Fibroblast of upper back skin (primary cell): ENCODE measurements at regions not wholly inside any gene's neighbourhood (a gene's known extent, or its start where the extent isn't known, plus 50 kb on each side); places are given as distances from the start of the nearest gene placed in this dataset.
"Not testable (repeated sequence)": the region's sequence is repeated elsewhere in the genome, so short reads cannot be mapped to it uniquely, and the experiment has no call there.

Source experiments
- DNase-seq: peaks from one replicate; pipeline ENCODE4 v3.0.0-alpha.2; 2013

GRCh38 chr7:34207810-34208209 lies 302.5 kb downstream of the BMPER start:
- DNase-seq = no peak

DNA sequence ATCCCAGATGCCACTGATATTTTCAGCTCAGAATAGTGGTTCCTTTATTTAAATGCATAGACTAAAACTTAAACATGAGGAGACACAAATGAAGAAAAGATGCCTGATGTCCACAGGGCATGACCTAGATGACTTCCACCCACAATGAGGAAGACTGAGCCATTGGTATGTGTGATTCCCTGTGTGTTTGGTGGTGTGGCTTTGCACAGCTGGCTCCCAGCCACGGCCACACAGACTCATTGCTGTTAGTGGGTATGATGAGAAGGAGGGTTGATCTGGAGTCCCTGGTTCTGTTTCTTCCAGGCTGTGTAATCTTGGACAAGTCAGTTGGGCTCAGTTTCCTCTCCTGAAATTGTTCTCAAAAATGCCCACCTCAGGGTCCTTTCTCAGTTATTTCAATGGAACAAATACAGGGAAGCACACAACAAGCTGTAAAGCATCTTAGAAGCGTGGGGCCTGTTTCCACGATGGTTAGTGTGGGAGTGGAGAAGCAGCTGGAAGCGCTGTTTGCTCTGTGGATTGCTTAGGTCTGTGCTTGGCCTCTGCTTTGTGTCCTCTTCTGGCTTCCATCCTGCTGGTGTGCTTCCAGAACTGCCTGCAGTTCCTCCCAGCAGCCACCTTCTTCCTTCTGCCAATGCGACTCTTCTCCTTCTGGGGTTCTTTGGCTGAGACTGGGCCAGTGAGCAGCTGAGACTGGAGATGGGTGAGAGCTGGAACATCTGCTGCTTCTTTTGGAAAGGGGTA lies 303.7 kb downstream of the BMPER start:
- DNase-seq = peak; percentile 31

DNA sequence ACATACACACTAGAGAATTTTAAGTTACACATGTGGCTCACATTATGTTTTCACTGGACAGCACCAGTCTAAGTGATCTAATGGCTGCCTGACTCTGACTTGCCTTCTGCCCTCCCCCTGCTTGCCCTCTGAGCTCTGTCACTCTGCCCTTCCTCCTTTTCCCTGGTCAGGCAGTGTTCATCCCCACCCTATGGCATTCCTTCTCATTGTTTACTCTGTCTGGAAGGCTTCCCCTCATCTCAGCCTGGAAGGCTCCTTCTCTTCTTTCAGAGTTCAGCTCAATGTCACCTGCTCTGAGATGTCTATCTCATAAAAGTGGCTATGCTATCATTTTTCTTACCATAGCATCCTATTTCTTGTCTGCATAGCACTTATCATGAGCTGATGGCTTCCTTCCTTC lies 305.7 kb downstream of the BMPER start:
- no peak for DNase-seq

DNA sequence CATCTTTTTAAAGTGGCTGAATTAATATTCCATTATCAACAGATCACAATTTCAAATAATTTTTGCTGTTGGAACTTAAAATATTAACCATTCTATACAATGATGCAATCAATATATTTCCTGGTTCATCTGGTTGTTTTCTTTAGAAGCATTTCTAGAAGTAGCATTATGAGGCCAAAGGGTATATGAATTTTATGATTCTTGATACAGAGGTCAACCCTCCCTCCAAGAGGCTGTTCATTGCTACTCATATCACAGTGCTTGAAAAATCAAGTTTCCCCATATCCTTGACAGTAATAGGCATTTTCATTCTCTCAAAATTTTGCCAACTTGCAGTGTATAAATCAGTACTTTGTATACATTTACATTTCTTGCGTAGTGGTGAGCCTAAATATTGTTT lies 312.6 kb downstream of the BMPER start:
- DNase-seq = no peak

- DNase-seq = no peak
These were observed 313.9 kb downstream of the BMPER start for GRCh38 chr7:34219153-34219718.

GRCh38 chr7:34220506-34221185 lies 315.3 kb downstream of the BMPER start:
- no peak for DNase-seq

DNA sequence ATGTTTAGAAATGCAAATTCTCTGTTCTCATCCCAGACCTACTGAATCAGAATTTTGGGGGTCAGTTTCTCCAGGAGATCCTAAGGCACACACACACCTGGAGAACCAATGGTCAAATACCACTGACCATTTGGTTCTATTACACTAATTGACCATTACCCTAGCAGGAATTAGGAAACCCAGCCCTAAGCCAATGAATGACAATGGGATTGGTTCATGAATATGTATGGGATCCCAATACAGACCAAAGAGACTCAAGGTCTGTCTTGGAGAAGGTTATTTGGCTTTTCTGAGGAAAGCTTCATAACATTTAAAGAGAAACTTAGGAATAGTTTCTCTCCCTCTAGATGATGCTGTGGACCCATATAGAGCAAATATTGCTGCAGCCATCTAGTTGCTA lies 317.0 kb downstream of the BMPER start:
- DNase-seq = no peak

- no peak for DNase-seq
These were observed 317.4 kb downstream of the BMPER start for GRCh38 chr7:34222722-34223121.

DNA sequence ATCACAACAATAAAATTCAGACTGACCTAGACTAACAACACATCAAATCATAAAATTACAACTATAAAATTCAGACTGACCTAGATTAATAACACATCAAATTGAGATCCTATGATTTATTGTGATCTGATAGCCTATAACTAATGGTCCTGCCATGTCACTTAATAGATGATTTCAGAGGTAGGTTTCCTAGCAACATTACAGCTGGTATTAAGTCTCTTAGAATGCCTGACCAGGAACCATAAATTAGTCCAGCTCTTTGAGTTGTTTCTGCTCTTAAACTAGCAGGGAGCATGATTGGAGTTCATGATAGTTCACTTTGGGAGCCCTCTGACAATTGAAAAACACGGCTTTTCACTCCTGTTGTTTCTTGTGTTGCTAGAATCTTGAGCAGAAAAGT lies 318.9 kb downstream of the BMPER start:
- DNase-seq = no peak

- no peak for DNase-seq
These were observed 319.9 kb downstream of the BMPER start for GRCh38 chr7:34225193-34225592.

DNA sequence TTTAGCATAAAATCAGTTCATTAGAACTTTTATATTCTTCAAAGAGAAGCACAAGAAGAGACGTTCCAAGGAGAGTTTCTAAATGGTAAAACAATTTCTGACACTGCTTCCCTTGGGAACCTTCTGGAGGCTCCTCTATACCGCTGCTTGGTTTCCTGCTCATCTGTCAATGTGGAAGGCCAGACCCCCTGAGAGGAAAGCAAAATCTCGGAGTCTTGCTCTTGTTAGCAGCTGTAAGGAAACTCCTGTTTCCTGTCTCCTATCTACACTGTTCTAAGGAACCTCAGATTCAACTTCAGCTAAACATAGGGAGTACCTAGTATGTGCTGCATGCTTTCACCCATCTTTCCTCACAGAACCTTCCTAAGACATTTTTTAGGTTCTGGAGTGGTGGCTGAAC lies 322.2 kb downstream of the BMPER start:
- DNase-seq = no peak

GRCh38 chr7:34235101-34235500 lies 329.8 kb downstream of the BMPER start:
- DNase-seq = not testable (repeated sequence)

- DNase-seq = no peak
These were observed 330.7 kb downstream of the BMPER start for GRCh38 chr7:34236057-34236456.

- no peak for DNase-seq
These were observed 331.6 kb downstream of the BMPER start for GRCh38 chr7:34236839-34237492.

- DNase-seq = no peak
These were observed 332.1 kb downstream of the BMPER start for GRCh38 chr7:34237493-34237849.

- DNase-seq = peak; percentile 39
These were observed 335.1 kb downstream of the BMPER start for GRCh38 chr7:34240417-34240816.

DNA sequence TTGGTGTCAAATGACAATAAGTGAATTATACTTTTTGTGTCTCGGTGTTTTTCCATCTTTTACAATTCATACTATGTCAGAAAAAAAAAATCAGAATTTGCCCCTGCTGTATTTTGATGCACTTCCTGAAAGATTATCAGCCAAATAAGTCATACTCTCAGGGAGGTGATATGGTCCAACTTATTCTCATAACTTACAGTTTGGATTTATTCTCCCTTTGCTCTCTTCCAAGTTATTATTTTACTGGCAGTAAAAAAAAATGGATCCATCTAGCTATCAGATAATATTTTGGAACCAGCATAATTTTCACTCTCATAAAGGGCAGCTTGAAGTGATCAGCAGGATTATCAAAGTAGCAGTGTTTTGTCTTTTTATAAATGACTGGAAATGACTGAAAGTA lies 337.1 kb downstream of the BMPER start:
- DNase-seq = no peak

DNA sequence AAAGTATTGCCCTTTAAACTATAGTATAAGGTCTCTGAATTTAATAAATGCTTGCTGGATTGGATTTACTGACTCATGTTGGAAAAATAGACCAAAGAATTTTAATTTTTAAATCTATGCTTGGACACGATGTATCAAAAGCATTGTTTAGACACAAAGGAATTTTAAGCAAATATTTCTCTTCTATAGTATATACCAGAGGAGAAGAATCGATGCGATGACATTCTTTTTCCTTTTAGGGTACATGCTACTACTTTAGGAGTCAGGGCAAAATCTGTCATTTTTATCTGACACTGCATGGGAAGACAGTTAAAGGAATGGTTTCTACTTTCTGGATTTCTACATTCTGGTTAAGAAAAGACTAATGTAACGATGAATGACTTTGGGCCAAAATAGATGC lies 339.9 kb downstream of the BMPER start:
- no peak for DNase-seq

- DNase-seq = peak; percentile 43
These were observed 342.1 kb downstream of the BMPER start for GRCh38 chr7:34247468-34247867.

GRCh38 chr7:34249192-34249591 lies 343.9 kb downstream of the BMPER start:
- no peak for DNase-seq

DNA sequence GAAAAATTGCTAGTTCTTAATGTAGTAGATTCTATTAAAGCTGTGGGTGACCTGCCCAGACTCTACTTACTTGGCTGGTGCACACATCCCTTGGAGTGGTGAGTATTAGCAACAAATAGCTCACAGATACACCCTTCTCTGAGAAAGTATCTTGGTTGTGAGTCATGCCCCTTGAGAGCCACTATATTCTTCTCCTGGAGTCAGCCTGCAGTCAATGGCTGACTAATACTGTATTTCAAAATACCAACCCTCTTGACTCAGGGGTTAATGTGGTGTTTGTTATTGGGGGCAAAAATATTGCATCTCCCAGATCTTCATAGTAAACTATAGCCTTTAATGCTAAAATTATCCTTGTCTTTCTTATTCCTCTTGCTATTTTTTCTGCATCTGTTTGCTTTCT lies 354.9 kb downstream of the BMPER start:
- DNase-seq = peak; percentile 95

DNA sequence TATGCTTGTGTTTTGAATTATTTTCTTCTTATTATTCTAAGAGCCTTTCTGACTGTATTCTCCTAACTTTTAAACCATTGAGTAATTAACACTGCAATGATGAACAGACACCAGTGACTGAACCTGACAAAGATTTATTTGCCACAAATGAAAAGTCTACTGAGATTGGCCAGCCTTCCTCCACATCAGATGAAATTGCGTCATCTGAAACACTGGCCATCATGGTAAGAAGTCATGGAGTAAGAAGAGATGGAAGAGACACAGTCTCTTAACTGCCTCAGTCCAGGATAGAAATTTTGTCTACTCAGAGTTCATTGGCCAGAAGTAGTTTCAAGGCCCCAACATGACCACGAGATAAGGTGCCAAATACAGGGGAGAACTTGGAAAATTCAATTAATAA lies 357.8 kb downstream of the BMPER start:
- no peak for DNase-seq

DNA sequence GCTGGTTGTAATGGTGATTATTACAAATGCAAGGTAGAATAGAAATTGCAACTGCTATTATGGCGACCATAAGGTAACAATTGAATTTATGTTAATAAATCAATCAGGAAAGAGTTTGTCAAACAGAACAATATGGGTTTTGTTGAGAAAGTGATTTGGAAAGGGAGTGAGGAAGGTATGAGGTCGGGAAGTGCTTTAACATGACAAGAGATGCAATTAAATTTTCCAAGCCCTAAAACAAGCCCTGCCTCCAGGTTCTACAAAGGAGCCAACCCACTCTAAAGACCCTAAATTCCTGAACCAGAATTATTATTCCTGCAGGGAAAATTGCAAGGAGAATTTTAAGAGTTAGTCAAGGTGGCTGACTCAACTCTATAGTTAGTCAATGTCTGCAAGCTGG lies 363.7 kb downstream of the BMPER start:
- no peak for DNase-seq

GRCh38 chr7:34275624-34276023 lies 370.3 kb downstream of the BMPER start:
- DNase-seq = no peak
